GM12864 (cell line): ENCODE measurements at regions not wholly inside any gene's neighbourhood (a gene's known extent, or its start where the extent isn't known, plus 50 kb on each side); places are given as distances from the start of the nearest gene placed in this dataset.

Source experiments
- DNase-seq: peaks from one replicate; pipeline ENCODE4 v3.0.0-alpha.2; 2011; ENCODE audit warnings: low read depth
- H3K4me3 ChIP-seq: 2 replicates; pipeline ENCODE4 v1.5.1; 2011; ENCODE audit warnings: mild to moderate bottlenecking, low read depth, low read length, control low read depth
- TF ChIP-seq, protein P1 (sequence below): IDR thresholded peaks from 2 replicates; pipeline ENCODE4 v1.5.1; 2011; ENCODE audit warnings: low read depth, mild to moderate bottlenecking, moderate library complexity, low read length, control low read depth, inconsistent platforms; ENCODE audit errors: missing control alignments

DNA sequence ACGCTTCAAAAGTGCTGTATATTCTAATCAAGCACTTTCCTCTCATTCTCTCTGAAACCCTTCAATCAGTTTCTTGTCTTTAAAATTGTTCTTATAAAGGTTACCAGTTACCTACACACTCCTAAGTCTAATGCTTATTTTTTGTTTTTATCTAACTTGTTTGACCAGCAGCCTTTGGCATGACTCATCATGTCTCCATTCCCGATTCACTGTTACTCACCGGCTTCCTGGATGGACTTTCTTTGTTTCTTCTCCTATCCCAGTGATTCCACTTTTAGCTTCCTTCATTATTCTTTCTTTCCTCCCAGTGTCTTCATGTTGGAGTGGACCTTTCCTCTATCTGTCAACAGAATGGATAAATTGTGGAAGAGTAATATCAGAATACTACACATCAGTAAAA is 368.6 kb upstream of the CCDC196 start:
- no peak overlapping the region for H3K4me3 ChIP-seq
- DNase-seq = no peak
- TF ChIP-seq, protein P1, sequence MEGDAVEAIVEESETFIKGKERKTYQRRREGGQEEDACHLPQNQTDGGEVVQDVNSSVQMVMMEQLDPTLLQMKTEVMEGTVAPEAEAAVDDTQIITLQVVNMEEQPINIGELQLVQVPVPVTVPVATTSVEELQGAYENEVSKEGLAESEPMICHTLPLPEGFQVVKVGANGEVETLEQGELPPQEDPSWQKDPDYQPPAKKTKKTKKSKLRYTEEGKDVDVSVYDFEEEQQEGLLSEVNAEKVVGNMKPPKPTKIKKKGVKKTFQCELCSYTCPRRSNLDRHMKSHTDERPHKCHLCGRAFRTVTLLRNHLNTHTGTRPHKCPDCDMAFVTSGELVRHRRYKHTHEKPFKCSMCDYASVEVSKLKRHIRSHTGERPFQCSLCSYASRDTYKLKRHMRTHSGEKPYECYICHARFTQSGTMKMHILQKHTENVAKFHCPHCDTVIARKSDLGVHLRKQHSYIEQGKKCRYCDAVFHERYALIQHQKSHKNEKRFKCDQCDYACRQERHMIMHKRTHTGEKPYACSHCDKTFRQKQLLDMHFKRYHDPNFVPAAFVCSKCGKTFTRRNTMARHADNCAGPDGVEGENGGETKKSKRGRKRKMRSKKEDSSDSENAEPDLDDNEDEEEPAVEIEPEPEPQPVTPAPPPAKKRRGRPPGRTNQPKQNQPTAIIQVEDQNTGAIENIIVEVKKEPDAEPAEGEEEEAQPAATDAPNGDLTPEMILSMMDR = no peak

DNA sequence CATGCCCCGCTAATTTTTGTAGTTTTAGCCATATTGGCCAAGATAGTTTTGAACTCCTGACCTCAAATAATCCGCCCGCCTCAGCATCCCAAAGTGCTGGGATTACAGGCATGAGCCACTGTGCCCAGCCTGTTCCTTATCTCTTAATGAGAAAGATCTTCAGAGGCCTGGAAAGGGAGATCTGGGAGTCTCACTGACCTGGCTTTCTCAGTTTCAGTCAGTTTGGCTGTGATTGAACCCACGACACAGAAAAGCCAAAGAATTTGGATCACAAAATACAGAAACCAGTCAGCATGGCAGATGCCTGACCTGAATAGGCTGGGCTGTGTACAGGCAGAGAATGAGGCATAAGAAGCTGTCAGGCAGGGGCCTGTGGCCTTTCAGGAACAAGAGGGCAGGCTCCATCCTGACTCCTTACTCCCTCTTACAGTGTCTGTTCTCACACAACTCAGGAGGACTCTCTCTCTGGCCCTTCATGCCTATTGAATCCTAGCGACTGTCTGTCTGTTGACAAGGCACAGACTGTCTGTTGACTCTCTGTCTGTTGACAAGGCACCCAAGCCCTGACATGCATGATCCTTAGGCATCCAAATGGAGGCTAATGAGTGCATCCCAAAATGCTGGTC is 366.5 kb upstream of the CCDC196 start:
- TF ChIP-seq, protein P1 = no peak
- DNase-seq = no peak
- no peak overlapping the region for H3K4me3 ChIP-seq

DNA sequence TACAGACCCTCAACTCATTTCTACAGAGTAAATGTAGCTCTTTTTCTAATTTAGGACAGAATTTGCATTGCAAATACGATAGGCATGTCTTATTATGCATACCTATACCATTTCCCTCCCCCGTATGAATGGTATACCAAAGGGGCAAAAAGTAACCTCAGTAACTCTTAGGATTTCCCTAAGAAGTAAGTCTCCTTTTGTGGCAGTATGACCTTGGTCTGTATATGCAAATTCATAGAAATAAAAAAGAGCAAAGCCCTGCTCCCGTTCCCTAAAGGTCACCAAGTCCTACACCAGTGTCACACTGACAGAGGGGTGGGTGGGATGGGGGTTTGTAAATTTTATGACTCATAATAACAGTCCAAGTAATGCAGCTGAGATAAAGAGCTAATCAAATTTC is 365.8 kb upstream of the CCDC196 start:
- DNase-seq = no peak
- TF ChIP-seq, protein P1 = no peak
- no peak overlapping the region for H3K4me3 ChIP-seq

DNA sequence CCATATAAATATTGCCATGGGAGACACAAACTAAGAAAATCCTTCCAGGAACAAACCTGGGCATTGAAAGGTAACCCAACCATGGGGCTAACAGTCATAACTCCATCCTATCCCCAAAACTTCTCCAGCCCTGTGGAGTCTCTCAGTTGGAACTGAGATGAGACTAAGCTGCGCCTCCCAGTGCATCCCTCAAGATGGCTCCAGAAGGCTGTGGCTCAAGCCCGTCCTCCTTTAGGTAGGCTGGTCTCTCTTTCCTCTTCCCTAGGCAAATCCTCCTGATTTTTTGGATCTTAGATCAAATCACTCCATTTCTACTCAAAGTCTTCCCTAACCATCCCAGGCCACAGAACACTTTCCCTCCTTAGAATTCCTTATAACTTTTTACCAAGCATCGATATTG is 364.3 kb upstream of the CCDC196 start:
- DNase-seq = no peak
- H3K4me3 ChIP-seq = no peak overlapping the region
- TF ChIP-seq, protein P1 = no peak

DNA sequence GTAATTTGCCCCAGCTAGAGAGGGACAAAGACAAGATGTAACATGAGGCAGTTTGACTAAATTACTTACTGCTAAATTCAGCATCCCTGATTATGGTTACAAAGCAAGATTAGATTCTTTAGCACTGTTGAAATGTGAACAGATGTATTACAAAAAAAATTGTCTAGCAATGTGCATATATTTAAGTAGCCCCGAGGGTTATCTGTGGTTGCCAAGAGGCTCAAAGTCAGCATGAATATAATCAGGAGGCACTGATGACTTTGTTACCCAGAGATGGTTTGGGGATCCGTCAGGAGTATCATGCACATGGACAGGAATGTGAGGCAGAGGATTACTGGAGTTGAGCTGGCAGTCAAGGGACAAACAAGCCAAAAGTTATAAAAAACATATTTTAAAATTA is 356.9 kb upstream of the CCDC196 start:
- TF ChIP-seq, protein P1 = no peak
- H3K4me3 ChIP-seq = no peak overlapping the region
- no peak for DNase-seq

DNA sequence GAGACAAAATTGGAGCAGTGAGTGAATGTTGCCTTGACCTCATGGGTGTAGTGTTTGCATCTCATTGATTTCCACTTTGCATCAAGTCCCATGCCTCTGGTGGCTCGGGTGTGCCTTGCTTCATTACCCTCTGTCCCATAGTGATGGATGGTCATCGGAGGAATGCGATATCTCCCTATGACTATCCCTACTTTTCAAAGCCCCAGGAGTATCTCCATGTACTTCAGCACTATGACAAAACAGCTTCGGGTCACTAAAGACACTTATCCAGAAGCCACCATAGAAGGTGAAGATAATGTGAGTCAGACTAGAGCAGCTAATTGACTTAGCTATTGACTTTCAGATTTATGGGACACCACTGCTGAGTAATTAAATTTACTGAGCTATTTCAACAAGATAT is 355.1 kb upstream of the CCDC196 start:
- no peak overlapping the region for H3K4me3 ChIP-seq
- no peak for DNase-seq
- TF ChIP-seq, protein P1 = no peak

DNA sequence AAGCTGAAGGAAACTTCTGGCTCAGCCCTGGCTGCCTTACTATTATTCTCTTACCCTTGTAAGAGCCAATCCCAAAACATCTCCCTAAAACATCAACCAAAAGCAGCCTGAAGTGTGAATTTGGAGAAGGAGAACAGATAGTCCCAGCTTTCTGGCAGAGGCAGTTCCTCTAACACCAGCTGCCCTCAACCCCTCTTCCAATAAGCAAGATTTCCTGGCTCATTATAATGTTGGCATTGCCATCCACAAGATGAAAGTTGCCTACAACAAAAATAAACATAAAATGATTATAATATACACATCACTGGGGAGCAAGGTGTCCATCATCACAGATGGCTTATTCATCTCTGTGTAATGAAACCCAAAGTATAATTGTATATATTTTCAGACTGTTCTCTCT is 352.5 kb upstream of the CCDC196 start:
- TF ChIP-seq, protein P1 = no peak
- DNase-seq = no peak
- no peak overlapping the region for H3K4me3 ChIP-seq
